Heart left ventricle (tissue), 13 donors: ENCODE measurements at regions not wholly inside any gene's neighbourhood (a gene's known extent, or its start where the extent isn't known, plus 50 kb on each side); places are given as distances from the start of the nearest gene placed in this dataset.

Source experiments
- CTCF ChIP-seq, 12 donors: fragments of 200-600 bp; sonication (generic) in 4 of 12; IDR thresholded peaks; one replicate each; pipeline versions ENCODE4 v1.5.0 to v1.8.0; 2018 to 2022; ENCODE audit warnings: antibody characterized with exemption in 12 of 12, mild to moderate bottlenecking in 5 of 12
- POLR2A ChIP-seq, 2 donors: fragments of 450-650 bp; IDR thresholded peaks; one replicate each; pipeline ENCODE4 v1.6.1; 2017; ENCODE audit warnings: antibody characterized with exemption in 2 of 2, mild to moderate bottlenecking in 2 of 2, moderate library complexity in 2 of 2
- donor health status: ischemic (EF 13 %, LVEDD 7.1; RV severe dilation, severe dysfunction).
- donor health status: DM: no; HTN: yes; CAD: no.
- donor health status: DM: no; HTN: no; CAD: no.
- donor health status: ischemic (EF 25% LVEDD 6.9; RV normal size, moderate dysfunction).
- donor health status: ischemic (EF 25% LVEDD 5.7; RV mildly dilated, moderate dysfunction).
- donor health status: ischemic (EF 35%, LVEDD 5.7; RV mildly dilated, moderate dysfunction).
- donor health status: nonischemic (EF 11% LVEDD 7.7; RV severe dilation, severe dysfunction).
- donor health status: DM: yes; HTN: yes; CAD: no.
- donor health status: PGD.
- donor health status: ischemic (EF 29% LVEDD 5.4; RV normal size, mild dysfunction).
- donor health status: nonischemic (EF 23%, LVEDD 6.1; RV moderate dilation, normal function).

GRCh38 chr16:52254746-52255145, 292.2 kb downstream of the TOX3 start:
- TF ChIP-seq CTCF (IDR thresholded peaks at IDR 0.05), result no peak
- TF ChIP-seq POLR2A (IDR thresholded peaks at IDR 0.05), result no peak
